DND-41 (cell line): ENCODE measurements at regions not wholly inside any gene's neighbourhood (a gene's known extent, or its start where the extent isn't known, plus 50 kb on each side); places are given as distances from the start of the nearest gene placed in this dataset.

Experiments
- ATAC-seq: fragments of 200-7000 bp; cut with Tn5 transposase; 3 replicates; pipeline ENCODE4 v1.9.1; 2021; ENCODE audit warnings: low read depth; ENCODE audit not compliant: insufficient read depth
- DNase-seq: peaks from one replicate; pipeline ENCODE4 v3.0.0-alpha.2; 2020
- H2AFZ ChIP-seq: 2 replicates; pipeline ENCODE4 v1.6.0; 2012; ENCODE audit warnings: low read depth, low read length
- H3K27ac ChIP-seq: 2 replicates; pipeline ENCODE4 v1.5.1; 2012; ENCODE audit warnings: low read length, inconsistent platforms
- H3K27me3 ChIP-seq: fragments of 200-600 bp; sonication (generic); 2 replicates; pipeline ENCODE4 v1.6.0; 2012; ENCODE audit warnings: low read length, mild to moderate bottlenecking, inconsistent platforms; ENCODE audit not compliant: insufficient read depth, poor library complexity
- H3K36me3 ChIP-seq: 2 replicates; pipeline ENCODE4 v1.5.1; 2012; ENCODE audit warnings: low read length, inconsistent platforms; ENCODE audit not compliant: insufficient read depth
- H3K4me1 ChIP-seq: 2 replicates; pipeline ENCODE4 v1.5.1; 2012; ENCODE audit warnings: mild to moderate bottlenecking, low read length; ENCODE audit not compliant: insufficient read depth
- H3K4me2 ChIP-seq: 2 replicates; pipeline ENCODE4 v1.6.0; 2012; ENCODE audit warnings: mild to moderate bottlenecking, moderate library complexity, low read length, inconsistent platforms; ENCODE audit not compliant: insufficient read depth
- H3K4me3 ChIP-seq, 2 experiments: fragments of 200-600 bp in 1 of 2; shearing (Covaris generic) in 1 of 2; 2 replicates each; pipeline ENCODE4 v1.5.1; 2012 to 2016; ENCODE audit warnings: inconsistent platforms in 2 of 2, low read length in 2 of 2, mild to moderate bottlenecking in 2 of 2, low read depth in 1 of 2, moderate library complexity in 1 of 2
- H3K79me2 ChIP-seq: 2 replicates; pipeline ENCODE4 v1.6.0; 2012; ENCODE audit warnings: low read length, inconsistent platforms; ENCODE audit not compliant: insufficient read depth
- H3K9ac ChIP-seq: 2 replicates; pipeline ENCODE4 v1.6.0; 2012; ENCODE audit warnings: low read depth, mild to moderate bottlenecking, inconsistent platforms, low read length, moderate library complexity
- H3K9me3 ChIP-seq: 2 replicates; pipeline ENCODE4 v1.5.1; 2012; ENCODE audit warnings: low read length, moderate library complexity, mild to moderate bottlenecking, inconsistent platforms; ENCODE audit not compliant: insufficient read depth, severe bottlenecking
- H4K20me1 ChIP-seq: 2 replicates; pipeline ENCODE4 v1.6.0; 2012; ENCODE audit warnings: low read length; ENCODE audit not compliant: insufficient read depth
- EZH2 ChIP-seq: IDR thresholded peaks from 3 replicates; pipeline ENCODE4 v1.6.1; 2012; ENCODE audit warnings: borderline replicate concordance, low read depth, mild to moderate bottlenecking, moderate library complexity, low read length, inconsistent platforms; ENCODE audit not compliant: severe bottlenecking
- TF ChIP-seq, protein P1 (sequence below): IDR thresholded peaks from 2 replicates; pipeline ENCODE4 v1.5.1; 2012; ENCODE audit warnings: borderline replicate concordance, low read length, moderate library complexity, mild to moderate bottlenecking; ENCODE audit not compliant: poor library complexity, severe bottlenecking; ENCODE audit errors: extremely low read depth

DNA sequence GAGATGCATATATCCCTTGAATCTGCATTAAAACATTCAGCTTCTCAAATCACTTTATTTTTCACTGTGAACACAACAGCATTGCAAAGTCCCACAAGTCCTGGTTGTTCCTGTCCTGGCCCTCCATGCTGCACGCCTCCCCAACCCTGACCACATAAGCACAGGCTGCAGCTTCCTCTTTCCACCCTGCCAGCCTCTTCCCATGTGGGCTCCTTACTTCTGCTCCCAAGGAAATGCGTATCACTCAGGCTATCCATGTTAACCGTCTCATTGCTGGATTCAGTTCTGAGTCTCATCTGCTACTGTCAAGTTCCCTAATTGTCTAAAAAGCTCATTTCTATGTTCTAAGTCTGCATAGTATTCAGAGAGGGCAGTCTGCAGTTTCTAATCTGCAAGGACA lies 89.7 kb upstream of the ZPBP start:
- Histone ChIP-seq H3K4me3 (no peak overlapping the region), H3K9ac (no peak overlapping the region), H3K79me2 (no peaks in the 10 kb centered on the region), H3K36me3 (no peaks in the 10 kb centered on the region), H2AFZ (no peak overlapping the region), H3K27me3 (no peaks in the 10 kb centered on the region), H3K4me2 (no peak overlapping the region), H4K20me1 (no peaks in the 10 kb centered on the region), H3K9me3 (no peaks in the 10 kb centered on the region), H3K27ac (no peak overlapping the region), H3K4me1 (no peaks in the 10 kb centered on the region)
- TF ChIP-seq EZH2, result no peak
- TF ChIP-seq, protein P1, sequence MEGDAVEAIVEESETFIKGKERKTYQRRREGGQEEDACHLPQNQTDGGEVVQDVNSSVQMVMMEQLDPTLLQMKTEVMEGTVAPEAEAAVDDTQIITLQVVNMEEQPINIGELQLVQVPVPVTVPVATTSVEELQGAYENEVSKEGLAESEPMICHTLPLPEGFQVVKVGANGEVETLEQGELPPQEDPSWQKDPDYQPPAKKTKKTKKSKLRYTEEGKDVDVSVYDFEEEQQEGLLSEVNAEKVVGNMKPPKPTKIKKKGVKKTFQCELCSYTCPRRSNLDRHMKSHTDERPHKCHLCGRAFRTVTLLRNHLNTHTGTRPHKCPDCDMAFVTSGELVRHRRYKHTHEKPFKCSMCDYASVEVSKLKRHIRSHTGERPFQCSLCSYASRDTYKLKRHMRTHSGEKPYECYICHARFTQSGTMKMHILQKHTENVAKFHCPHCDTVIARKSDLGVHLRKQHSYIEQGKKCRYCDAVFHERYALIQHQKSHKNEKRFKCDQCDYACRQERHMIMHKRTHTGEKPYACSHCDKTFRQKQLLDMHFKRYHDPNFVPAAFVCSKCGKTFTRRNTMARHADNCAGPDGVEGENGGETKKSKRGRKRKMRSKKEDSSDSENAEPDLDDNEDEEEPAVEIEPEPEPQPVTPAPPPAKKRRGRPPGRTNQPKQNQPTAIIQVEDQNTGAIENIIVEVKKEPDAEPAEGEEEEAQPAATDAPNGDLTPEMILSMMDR, result no peak
- no peak for ATAC-seq
- no peak for DNase-seq

GRCh38 chr7:50181081-50181480 lies 88.0 kb upstream of the ZPBP start:
- Histone ChIP-seq H3K9ac (no peak overlapping the region), H3K79me2 (no peaks in the 10 kb centered on the region), H3K27me3 (no peaks in the 10 kb centered on the region), H4K20me1 (no peaks in the 10 kb centered on the region), H3K4me3 (no peak overlapping the region), H3K9me3 (no peaks in the 10 kb centered on the region), H3K27ac (no peak overlapping the region), H3K4me1 (no peaks in the 10 kb centered on the region), H3K4me2 (no peak overlapping the region), H3K36me3 (no peaks in the 10 kb centered on the region), H2AFZ (no peak overlapping the region)
- ATAC-seq, result no peak
- DNase-seq, result no peak
- no peak for TF ChIP-seq EZH2
- TF ChIP-seq, protein P1, result no peak

GRCh38 chr7:50178166-50178565 lies 85.1 kb upstream of the ZPBP start:
- no peaks in the 10 kb centered on the region for H3K9me3 ChIP-seq
- no peak for TF ChIP-seq EZH2
- TF ChIP-seq, protein P1, result no peak
- H3K9ac ChIP-seq, result no peak overlapping the region
- H2AFZ ChIP-seq, result no peak overlapping the region
- DNase-seq (no peak), ATAC-seq (no peak)
- no peak overlapping the region for H3K27ac ChIP-seq
- H3K4me2 ChIP-seq, result no peak overlapping the region
- no peaks in the 10 kb centered on the region for H3K36me3 ChIP-seq
- H3K27me3 ChIP-seq, result no peaks in the 10 kb centered on the region
- H3K4me1 ChIP-seq, result no peaks in the 10 kb centered on the region
- H3K4me3 ChIP-seq, result no peak overlapping the region
- no peaks in the 10 kb centered on the region for H4K20me1 ChIP-seq
- no peaks in the 10 kb centered on the region for H3K79me2 ChIP-seq

GRCh38 chr7:50174948-50175347 lies 81.9 kb upstream of the ZPBP start:
- H3K27ac ChIP-seq, result no peak overlapping the region
- H3K9me3 ChIP-seq, result no peaks in the 10 kb centered on the region
- no peak overlapping the region for H2AFZ ChIP-seq
- no peak overlapping the region for H3K4me3 ChIP-seq
- no peaks in the 10 kb centered on the region for H3K27me3 ChIP-seq
- H3K36me3 ChIP-seq, result no peaks in the 10 kb centered on the region
- no peak overlapping the region for H3K9ac ChIP-seq
- no peaks in the 10 kb centered on the region for H4K20me1 ChIP-seq
- no peaks in the 10 kb centered on the region for H3K79me2 ChIP-seq
- no peak for ATAC-seq
- H3K4me2 ChIP-seq, result no peak overlapping the region
- no peak for DNase-seq
- H3K4me1 ChIP-seq, result no peaks in the 10 kb centered on the region
- TF ChIP-seq EZH2, result no peak
- TF ChIP-seq, protein P1, result no peak
